Stimulated activated CD4-positive, alpha-beta T cell treated with anti-CD3 and anti-CD28 coated beads, TNF-alpha, amount 100 ng/mL, for 4 hours (primary cell): ENCODE measurements at regions not wholly inside any gene's neighbourhood (a gene's known extent, or its start where the extent isn't known, plus 50 kb on each side); places are given as distances from the start of the nearest gene placed in this dataset.

ENCODE experiments used
- DNase-seq, 3 experiments: peaks; one replicate each; pipeline ENCODE4 v3.0.0-alpha.2; 2020; ENCODE audit warnings: low read depth in 3 of 3

DNA sequence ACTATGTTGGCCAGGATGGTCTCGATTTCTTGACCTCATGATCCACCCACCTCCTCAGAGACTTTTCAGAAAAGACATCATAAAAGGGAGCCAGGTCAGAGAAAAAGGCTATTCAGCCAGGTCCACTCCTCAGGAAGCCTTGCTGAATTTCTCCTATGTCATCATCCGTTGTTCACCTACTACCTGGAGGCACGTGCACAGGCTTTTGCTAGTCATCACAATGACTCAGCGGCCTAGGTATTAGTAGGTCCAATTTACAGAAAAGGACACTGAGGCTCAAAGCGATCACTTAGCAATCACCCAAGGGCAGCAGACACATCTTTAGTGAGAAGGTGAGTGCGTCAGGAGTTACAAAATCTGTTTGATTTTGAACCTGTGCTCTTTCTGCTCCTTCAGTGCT, 72.3 kb upstream of the RAD23B start:
- DNase-seq: no peak

DNA sequence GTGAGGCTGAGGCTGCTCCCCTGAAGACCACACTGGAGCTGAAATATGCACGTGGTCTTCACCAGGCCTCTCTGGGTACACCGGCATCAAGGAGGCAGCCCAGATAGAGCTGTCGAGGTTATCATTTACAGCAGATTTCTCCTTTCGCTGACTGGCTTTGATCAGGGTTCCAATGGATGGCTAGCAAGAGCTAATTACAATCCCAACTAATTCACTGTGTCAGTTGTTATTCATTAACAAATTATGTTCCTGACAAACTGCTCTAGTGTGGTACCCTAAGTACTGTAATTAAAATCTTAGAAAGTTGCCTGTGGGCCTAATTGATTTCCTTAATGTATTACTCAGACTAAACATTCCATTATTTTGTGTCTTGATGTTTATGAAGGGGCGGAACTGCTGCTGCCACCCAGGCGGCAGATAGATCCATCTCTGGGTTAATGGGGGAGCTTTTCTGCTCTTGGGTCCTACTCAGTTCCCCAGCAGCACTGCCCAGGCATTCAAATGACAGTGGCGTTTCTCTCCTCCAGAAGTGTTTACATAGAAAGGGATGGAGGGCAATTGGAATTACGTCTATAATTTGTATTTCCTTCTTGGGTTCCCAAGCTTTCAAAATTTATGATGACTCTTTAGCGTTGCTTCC, 71.7 kb upstream of the RAD23B start:
- DNase-seq: no peak

GRCh38 chr9:107212613-107213012, 70.5 kb upstream of the RAD23B start:
- no peak for DNase-seq

DNA sequence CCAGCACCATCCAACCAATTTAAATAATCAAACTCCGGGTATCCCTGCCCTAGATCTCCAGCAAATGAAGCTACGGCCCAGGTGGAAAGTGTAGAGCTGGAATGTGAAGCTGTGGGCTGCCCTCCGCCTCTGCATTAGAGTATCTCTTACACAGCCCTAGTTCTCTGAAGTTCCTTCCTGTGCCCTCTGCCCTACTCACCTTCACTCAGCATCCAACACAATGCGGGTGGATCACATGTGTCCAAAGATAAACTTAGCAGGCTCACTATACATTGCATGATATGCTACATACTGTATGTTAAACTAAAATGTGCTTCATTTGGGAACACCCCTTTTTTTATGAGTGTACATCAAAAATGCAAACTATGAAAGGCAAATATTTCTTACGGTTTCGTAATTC, 70.0 kb upstream of the RAD23B start:
- no peak for DNase-seq

- DNase-seq: no peak
Measured at GRCh38 chr9:107213561-107214028, 69.5 kb upstream of the RAD23B start.

DNA sequence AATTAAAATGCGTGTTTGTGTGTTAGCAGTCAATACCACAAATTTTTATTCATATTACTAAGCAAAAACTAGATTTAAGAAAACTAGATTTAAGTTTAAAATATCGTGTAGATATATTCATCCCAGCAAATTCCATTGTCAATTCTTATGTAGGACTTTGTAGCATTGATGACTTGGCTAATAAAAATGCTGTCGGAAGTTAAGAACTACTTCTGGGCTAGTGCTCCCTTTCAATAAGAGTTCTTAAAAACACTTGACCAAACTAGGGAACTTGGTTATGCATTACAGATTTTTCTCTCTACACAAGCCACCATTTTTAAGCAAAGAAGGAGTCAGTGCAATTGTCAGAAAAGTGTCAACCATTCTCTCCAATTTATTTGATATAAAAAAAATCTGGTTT, 68.7 kb upstream of the RAD23B start:
- DNase-seq: no peak

- DNase-seq: no peak
Measured at GRCh38 chr9:107214915-107215314, 68.2 kb upstream of the RAD23B start.

DNA sequence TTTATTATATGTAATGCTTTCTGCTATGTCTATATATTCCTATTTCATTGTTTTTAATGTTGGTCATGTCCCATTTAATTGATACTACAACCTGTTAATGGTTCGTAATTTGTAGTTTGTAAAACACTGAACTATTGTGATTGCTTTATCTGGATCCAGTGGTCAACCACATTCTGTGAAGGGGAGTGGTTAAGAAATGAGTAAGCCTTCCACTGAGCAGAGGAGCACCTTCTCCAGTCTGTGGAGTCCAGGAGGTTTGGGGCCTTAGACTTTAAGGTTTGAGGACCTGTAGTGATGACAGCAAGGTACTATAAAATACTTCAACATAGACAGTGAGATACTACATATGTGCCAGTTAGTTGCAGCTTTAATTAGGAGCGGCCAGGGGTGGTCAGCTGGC, 67.7 kb upstream of the RAD23B start:
- no peak for DNase-seq

DNA sequence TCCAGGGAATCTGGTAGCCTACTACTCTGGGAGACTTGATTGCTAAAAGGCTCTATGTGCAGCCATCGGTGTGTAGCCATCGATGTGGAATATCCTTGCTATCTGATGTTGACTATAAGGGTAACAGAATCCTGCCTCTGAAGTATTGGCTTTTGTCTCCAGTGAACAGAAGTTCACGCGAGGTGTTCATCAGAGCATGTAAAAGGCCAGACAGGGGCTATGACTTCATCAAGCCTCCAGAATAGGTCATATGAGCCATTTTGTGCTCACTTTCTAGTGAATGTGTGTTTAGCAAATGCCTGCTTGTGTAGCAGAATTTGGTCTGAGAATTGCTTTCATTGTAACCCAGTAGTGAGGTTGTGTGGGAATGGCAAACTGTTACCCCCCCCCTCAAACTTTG, 66.8 kb upstream of the RAD23B start:
- DNase-seq: no peak

DNA sequence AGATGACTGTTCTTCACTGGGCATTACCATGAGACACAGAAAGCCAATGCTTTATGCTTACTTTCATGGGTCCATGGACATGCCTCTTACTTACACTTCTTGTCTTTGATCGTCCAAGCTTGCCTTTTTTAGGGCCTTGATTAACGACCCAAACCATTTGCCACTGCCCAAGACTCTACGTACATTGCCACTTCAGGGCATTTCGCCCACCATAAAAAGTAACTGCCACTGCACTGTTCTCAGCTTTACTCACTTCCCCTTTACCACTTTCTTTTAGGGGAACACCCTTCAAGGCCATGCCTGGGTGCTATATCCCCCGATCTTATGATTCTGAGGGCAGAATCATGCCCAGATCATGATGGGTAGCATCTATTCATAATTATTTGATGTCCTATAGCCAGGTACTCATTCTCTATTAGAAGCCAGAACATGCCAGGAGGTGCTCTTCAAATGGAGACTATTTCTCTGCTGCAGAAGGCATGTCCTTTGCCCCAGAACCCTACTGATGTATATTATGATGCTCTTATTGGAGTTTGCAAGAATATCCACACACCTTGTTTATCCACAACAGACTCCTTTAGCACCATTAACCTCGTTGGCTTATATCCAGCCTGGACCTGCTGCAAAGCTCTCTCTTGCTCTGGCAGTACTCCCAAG, 64.1 kb upstream of the RAD23B start:
- no peak for DNase-seq

- no peak for DNase-seq
Measured at GRCh38 chr9:107219486-107220077, 63.5 kb upstream of the RAD23B start.

GRCh38 chr9:107221321-107221720, 61.8 kb upstream of the RAD23B start:
- no peak for DNase-seq

- DNase-seq: no peak
Measured at GRCh38 chr9:107222020-107222522, 61.0 kb upstream of the RAD23B start.

GRCh38 chr9:107223381-107223780, 59.7 kb upstream of the RAD23B start:
- DNase-seq: no peak

DNA sequence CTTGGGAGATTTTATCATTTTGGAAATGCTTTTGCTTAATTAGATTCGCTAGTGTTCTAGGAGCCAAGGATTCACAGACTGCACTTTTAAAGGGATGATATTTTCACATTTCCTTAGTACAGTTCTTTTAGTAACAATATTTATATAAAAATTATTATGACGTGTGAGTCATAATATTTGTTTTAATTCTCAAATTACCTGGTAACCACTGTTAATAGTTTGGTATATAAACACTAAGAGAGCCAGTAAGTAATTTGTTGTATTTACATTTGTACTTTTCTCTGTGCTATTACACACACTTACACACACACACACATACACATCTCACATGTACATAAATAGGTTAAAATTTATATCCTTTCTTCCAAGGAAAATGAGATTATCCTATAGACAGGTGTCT, 58.8 kb upstream of the RAD23B start:
- DNase-seq: no peak

DNA sequence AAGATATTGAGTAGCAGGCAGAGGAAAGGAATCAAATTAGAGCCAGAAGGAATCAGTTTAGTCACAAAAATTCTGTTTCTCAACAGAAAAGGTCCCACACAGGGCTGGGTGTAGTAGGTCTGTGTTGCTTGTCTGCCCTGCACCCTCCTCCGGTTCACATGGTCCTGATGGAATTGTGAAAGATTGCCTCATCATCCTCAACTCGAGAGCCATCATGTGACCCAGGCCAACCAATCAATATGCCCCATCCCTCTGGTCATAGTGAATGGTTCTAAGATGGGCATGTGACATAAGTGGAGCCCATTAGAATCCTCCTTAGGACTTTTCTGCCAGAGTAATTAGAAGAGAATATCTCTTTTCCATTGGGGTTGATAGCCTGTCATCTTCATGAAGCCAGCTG, 56.7 kb upstream of the RAD23B start:
- no peak for DNase-seq

- DNase-seq: no peak
Measured at GRCh38 chr9:107227774-107228173, 55.3 kb upstream of the RAD23B start.

GRCh38 chr9:107228496-107229039, 54.5 kb upstream of the RAD23B start:
- DNase-seq: no peak

DNA sequence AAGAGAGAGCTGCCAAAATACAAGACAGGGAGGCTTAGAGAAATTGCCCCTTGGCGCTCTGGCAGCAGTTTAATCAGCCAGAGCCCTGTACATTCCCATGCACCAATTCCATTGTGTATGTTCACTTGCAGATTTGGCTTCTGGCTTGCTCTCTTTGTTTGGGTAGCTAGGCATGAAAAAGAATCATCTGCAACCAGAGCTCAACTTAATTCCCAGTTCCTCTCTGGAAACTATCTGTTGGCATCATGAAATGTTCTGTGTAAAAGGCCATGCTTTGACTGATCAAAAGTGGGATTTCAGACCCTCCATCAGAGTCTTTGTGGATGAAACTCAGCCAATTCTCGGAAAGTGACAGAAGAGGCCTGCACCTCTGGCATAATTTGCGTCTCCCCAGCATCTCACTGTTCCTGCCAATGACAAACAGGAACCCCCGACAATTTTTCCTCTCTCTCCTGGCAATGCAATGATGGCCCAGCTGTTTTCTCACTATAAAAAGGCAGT, 53.8 kb upstream of the RAD23B start:
- DNase-seq: no peak
